ENCODE measurements at regions not wholly inside any gene's neighbourhood (a gene's known extent, or its start where the extent isn't known, plus 50 kb on each side); places are given as distances from the start of the nearest gene placed in this dataset.

DNA sequence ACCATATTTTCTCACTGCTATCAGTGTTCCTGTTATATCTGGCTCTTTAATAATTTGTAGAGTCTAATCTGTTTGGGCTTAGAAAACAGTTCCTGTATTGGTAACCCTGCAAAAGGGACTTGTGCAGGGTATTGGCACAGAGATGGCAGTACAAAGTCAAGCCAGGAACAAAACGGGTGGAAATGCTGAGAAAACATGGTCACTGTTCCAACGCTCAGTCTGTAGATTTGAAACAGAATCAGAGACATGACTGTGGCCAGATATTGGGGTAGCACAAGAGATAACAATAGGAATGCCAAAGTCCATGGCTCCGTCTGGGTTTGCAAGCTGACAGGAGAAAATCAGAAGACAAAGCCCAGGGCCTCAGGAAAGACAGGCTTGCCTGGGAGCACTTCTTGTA, 290.7 kb upstream of the PDE3A start:
- Histone ChIP-seq H3K4me3 (ENCODE audit: low read depth in 2 of 2, low read length in 2 of 2) (no peak overlapping the region), H3K4me1 (ENCODE audit: control insufficient read depth, insufficient read depth, low read length) (no peaks in the 10 kb centered on the region), H3K27ac (ENCODE audit: low read length) (no peak overlapping the region), H3K9me3 (ENCODE audit: control insufficient read depth, insufficient read depth, low read depth, low read length) (no peaks in the 10 kb centered on the region), H3K36me3 (ENCODE audit: control insufficient read depth, insufficient read depth, low read length) (no peaks in the 10 kb centered on the region), H3K27me3 (ENCODE audit: control insufficient read depth, insufficient read depth, low read length) (no peaks in the 10 kb centered on the region)
- TF ChIP-seq POLR2AphosphoS5 (IDR thresholded peaks at IDR 0.05; ENCODE audit: low read depth, low read length) (no peak), TCF7L2 (IDR thresholded peaks at IDR 0.05; ENCODE audit: low read depth, low read length) (no peak), SIN3A (IDR thresholded peaks at IDR 0.05; ENCODE audit: borderline replicate concordance, insufficient read depth, low read depth, low read length) (no peak), REST (IDR thresholded peaks at IDR 0.05; ENCODE audit: insufficient read depth in 1 of 2, low read depth in 2 of 2, low read length in 1 of 2) (no peak)
- TF ChIP-seq, protein P1, sequence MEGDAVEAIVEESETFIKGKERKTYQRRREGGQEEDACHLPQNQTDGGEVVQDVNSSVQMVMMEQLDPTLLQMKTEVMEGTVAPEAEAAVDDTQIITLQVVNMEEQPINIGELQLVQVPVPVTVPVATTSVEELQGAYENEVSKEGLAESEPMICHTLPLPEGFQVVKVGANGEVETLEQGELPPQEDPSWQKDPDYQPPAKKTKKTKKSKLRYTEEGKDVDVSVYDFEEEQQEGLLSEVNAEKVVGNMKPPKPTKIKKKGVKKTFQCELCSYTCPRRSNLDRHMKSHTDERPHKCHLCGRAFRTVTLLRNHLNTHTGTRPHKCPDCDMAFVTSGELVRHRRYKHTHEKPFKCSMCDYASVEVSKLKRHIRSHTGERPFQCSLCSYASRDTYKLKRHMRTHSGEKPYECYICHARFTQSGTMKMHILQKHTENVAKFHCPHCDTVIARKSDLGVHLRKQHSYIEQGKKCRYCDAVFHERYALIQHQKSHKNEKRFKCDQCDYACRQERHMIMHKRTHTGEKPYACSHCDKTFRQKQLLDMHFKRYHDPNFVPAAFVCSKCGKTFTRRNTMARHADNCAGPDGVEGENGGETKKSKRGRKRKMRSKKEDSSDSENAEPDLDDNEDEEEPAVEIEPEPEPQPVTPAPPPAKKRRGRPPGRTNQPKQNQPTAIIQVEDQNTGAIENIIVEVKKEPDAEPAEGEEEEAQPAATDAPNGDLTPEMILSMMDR (IDR thresholded peaks at IDR 0.05): no peak
- ChIA-PET CTCF (no interaction called here), POLR2A (no interaction called here)
- intact Hi-C loops (cut with micrococcal nuclease; ENCODE audit: unreplicated experiment) (no loop called here), in situ Hi-C loops (cut with HindIII; ENCODE audit: low pct_unique_long_range_greater_than_20kb, low sequenced_read_pairs) (no loop called here)
- ATAC-seq (no peak), DNase-seq (ENCODE audit: low read depth, low spot score) (no peak)
- BruUV-seq (replicated peaks): no TSS peak

DNA sequence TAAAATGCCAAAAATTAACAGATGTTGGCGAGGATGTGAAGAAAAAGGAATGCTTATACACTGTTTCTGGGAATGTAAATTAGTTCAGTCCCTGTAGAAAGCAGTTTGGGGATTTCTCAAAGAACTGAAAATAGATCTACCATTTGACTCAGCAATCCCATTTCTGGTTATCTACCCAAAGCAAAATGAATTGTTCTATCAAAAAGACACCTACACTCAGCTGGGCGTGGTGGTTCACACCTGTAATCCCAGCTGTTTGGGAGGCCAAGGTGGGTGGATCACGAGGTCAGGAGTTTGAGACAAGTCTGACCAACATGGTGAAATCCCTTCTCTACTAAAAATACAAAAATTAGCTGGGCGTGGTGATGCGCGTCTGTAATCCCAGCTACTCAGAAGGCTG, 279.3 kb upstream of the PDE3A start:
- no peaks in the 10 kb centered on the region for H3K9me3 ChIP-seq (ENCODE audit: control insufficient read depth, insufficient read depth, low read depth, low read length)

More for the DNA sequence above, 279.3 kb upstream of the PDE3A start:
- no TSS peak for BruUV-seq (replicated peaks)
- Histone ChIP-seq H3K4me1 (ENCODE audit: control insufficient read depth, insufficient read depth, low read length) (no peaks in the 10 kb centered on the region), H3K27ac (ENCODE audit: low read length) (no peak overlapping the region), H3K4me3 (ENCODE audit: low read depth in 2 of 2, low read length in 2 of 2) (no peak overlapping the region), H3K27me3 (ENCODE audit: control insufficient read depth, insufficient read depth, low read length) (no peaks in the 10 kb centered on the region), H3K36me3 (ENCODE audit: control insufficient read depth, insufficient read depth, low read length) (no peaks in the 10 kb centered on the region)
- intact Hi-C loops (cut with micrococcal nuclease; ENCODE audit: unreplicated experiment) (no loop called here), in situ Hi-C loops (cut with HindIII; ENCODE audit: low pct_unique_long_range_greater_than_20kb, low sequenced_read_pairs) (no loop called here)
- ChIA-PET CTCF (interaction anchor here (0.6 kb wide), 1 partner anchor 109 kb away, joined by 3 read pairs; no protein-coding TSS in a partner anchor), POLR2A (no interaction called here)
- TF ChIP-seq, protein P1 (IDR thresholded peaks at IDR 0.05): no peak
- TF ChIP-seq SIN3A (IDR thresholded peaks at IDR 0.05; ENCODE audit: borderline replicate concordance, insufficient read depth, low read depth, low read length) (no peak), TCF7L2 (IDR thresholded peaks at IDR 0.05; ENCODE audit: low read depth, low read length) (no peak), POLR2AphosphoS5 (IDR thresholded peaks at IDR 0.05; ENCODE audit: low read depth, low read length) (no peak), REST (IDR thresholded peaks at IDR 0.05; ENCODE audit: insufficient read depth in 1 of 2, low read depth in 2 of 2, low read length in 1 of 2) (no peak)
- DNase-seq (ENCODE audit: low read depth, low spot score): no peak
- no peak for ATAC-seq
